Psoas muscle (tissue), 7 donors: ENCODE measurements at regions not wholly inside any gene's neighbourhood (a gene's known extent, or its start where the extent isn't known, plus 50 kb on each side); places are given as distances from the start of the nearest gene placed in this dataset.

Experiments used
- ATAC-seq, 4 donors: fragments of 200-7000 bp; cut with Tn5 transposase; one replicate each; pipeline ENCODE4 v1.9.1; 2020; ENCODE audit warnings: moderate library complexity in 3 of 4, mild to moderate bottlenecking in 2 of 4
- DNase-seq, 2 donors: peaks; one replicate each; pipeline ENCODE4 v3.0.0-alpha.2; 2020
- H3K27ac ChIP-seq: fragments of 200-600 bp; one replicate; pipeline ENCODE4 v1.8.0; 2022
- H3K27me3 ChIP-seq, 3 donors: fragments of 200-600 bp in 1 of 3; one replicate each; pipeline versions ENCODE4 v1.6.1 to v1.8.0; 2013 to 2022; ENCODE audit warnings: low read length in 2 of 3, mild to moderate bottlenecking in 2 of 3, moderate library complexity in 1 of 3; ENCODE audit not compliant: insufficient read depth in 3 of 3
- H3K36me3 ChIP-seq, 2 donors: fragments of 200-600 bp in 1 of 2; one replicate each; pipeline versions ENCODE4 v1.6.1 to v1.8.0; 2013 to 2022; ENCODE audit warnings: low read depth in 1 of 2, mild to moderate bottlenecking in 1 of 2, moderate library complexity in 1 of 2; ENCODE audit not compliant: insufficient read depth in 1 of 2
- H3K4me1 ChIP-seq: fragments of 200-600 bp; one replicate; pipeline ENCODE4 v1.8.0; 2022
- H3K4me3 ChIP-seq: fragments of 200-600 bp; one replicate; pipeline ENCODE4 v1.8.0; 2022; ENCODE audit warnings: mild to moderate bottlenecking
- H3K9me3 ChIP-seq: fragments of 200-600 bp; one replicate; pipeline ENCODE4 v1.8.0; 2022
- WGBS, 3 donors: extraction: QIAGEN DNeasy Blood & Tissue Kit; methylation state at CpG; one replicate each; pipeline versions ENCODE4 v1.1.6 to v1.1.7; 2013; 5-methylcytosine and 5-hydroxymethylcytosine counted together
- intact Hi-C, 2 donors: fragments of 100-400 bp; cut with DNase I; formaldehyde crosslinking; loops; one replicate each; pipeline versions ENCODE4 v1.11.0 to v1.14.2; 2022
- TF ChIP-seq, protein P1 (sequence below): fragments of 200-600 bp; IDR thresholded peaks from one replicate; pipeline ENCODE4 v1.8.0; 2022; ENCODE audit warnings: antibody characterized with exemption
- donor health status: healthy with polysubstance abuse.
- donor health status: DM: no; HTN: no; CAD: no; lungs with moderate emphysema.
- donor health status: Bipolar disorder and iron deficiency.
- donor health status: healthy.
- donor health status: DM: yes; HTN: yes; CAD: no.
- donor health status: DM: no; HTN: no; CAD: no.
- donor health status: DM: yes; HTN: yes; CAD: no.

DNA sequence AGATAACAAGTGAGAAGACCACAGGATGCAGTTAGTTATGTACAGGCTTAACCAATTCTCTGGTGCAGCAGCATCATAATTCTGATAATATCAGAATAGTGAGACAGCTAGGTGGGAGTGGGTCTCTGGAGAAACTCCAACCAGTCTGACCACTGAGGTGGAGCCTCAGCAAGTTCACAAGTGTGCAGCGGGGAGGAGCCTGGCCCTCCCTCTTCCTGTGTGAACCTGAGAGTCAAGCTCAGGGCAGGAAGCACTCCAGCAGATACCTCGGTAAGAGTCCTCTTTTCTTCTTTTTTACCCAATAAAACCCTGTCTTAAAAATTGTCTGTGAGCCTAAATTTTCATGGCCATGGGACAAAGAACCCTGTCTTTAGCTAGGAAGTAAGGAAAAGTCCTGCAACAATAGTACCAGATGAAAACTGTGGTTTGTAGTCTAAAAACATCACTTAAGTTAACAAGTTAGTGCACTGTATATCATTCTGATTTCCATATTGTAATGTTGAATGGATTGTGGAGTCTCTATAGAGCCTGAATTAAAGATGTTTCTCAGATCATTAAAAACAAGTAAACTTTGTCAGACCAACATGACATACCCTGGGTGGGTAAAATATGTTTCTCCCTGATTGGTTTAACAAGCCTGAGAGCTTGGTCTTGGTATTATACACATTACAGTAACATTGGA, 370.8 kb downstream of the TMEM182 start:
- Histone ChIP-seq H3K27ac (no peak overlapping the region), H3K36me3 (no peaks in the 10 kb centered on the region), H3K4me1 (no peaks in the 10 kb centered on the region), H3K27me3 (no peaks in the 10 kb centered on the region), H3K9me3 (no peaks in the 10 kb centered on the region), H3K4me3 (no peak overlapping the region)
- WGBS, 3 donors, result 54 to 62% (median 60%) methylated on average over 2 of the region's 2 CpGs
- intact Hi-C loops, result no loop called here
- no peak for ATAC-seq
- no peak for DNase-seq
- TF ChIP-seq, protein P1, sequence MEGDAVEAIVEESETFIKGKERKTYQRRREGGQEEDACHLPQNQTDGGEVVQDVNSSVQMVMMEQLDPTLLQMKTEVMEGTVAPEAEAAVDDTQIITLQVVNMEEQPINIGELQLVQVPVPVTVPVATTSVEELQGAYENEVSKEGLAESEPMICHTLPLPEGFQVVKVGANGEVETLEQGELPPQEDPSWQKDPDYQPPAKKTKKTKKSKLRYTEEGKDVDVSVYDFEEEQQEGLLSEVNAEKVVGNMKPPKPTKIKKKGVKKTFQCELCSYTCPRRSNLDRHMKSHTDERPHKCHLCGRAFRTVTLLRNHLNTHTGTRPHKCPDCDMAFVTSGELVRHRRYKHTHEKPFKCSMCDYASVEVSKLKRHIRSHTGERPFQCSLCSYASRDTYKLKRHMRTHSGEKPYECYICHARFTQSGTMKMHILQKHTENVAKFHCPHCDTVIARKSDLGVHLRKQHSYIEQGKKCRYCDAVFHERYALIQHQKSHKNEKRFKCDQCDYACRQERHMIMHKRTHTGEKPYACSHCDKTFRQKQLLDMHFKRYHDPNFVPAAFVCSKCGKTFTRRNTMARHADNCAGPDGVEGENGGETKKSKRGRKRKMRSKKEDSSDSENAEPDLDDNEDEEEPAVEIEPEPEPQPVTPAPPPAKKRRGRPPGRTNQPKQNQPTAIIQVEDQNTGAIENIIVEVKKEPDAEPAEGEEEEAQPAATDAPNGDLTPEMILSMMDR, result no peak

GRCh38 chr2:103135679-103136078, 373.8 kb downstream of the TMEM182 start:
- DNase-seq, result no peak
- Histone ChIP-seq H3K9me3 (no peaks in the 10 kb centered on the region), H3K36me3 (no peaks in the 10 kb centered on the region), H3K4me1 (no peaks in the 10 kb centered on the region), H3K4me3 (no peak overlapping the region), H3K27me3 (no peaks in the 10 kb centered on the region), H3K27ac (no peak overlapping the region)
- TF ChIP-seq, protein P1, result no peak
- intact Hi-C loops, result no loop called here
- no peak for ATAC-seq
- 72 to 77% (median 76%) methylated on average over 6 of the region's 6 CpGs for WGBS, 3 donors

DNA sequence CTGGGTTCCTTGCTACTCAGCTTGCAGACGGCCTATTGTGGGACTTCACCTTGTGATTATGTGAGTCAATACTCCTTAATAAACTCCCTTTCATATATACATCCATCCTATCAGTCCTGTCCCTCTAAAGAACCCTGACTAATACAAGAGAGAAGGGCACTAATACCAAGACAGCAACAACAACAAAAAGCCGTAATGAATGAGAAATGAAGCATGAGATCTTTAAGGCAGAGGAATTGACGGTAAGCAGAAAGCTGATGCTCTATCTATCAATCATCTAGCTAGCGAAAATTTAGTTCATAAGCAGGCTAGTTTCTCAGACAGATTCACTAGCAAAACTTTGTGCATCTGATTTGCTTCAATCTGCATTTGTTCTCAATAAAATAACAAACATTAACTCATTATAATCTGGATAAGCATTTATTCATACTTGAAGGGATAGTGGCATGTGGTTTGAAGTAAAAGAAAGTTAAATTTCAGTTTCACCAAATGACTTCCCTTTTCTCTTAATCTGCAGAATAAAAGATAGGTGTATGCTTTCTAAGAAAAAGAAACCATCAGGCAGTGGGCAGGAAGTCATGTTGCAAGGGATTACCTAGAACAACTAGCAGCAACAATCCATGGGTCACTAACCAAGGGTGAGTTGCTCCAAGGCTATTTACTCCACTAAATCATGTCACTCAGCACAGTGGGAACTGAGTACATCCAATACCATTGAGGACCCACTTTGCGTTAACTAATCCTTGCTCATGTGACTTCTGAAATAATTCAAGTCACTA, 376.5 kb downstream of the TMEM182 start:
- WGBS, 3 donors, result 73 to 78% (median 77%) methylated on average over 5 of the region's 5 CpGs
- TF ChIP-seq, protein P1, result no peak
- no peak overlapping the region for H3K27ac ChIP-seq
- H3K4me3 ChIP-seq, result no peak overlapping the region
- intact Hi-C loops, result no loop called here
- DNase-seq, result no peak
- no peaks in the 10 kb centered on the region for H3K27me3 ChIP-seq
- H3K36me3 ChIP-seq, result no peaks in the 10 kb centered on the region
- ATAC-seq, result no peak
- H3K4me1 ChIP-seq, result no peaks in the 10 kb centered on the region
- H3K9me3 ChIP-seq, result no peaks in the 10 kb centered on the region

GRCh38 chr2:103139628-103140268, 377.9 kb downstream of the TMEM182 start:
- DNase-seq (no peak), ATAC-seq (no peak)
- WGBS, 3 donors, result 49 to 54% (median 50%) methylated on average over 7 of the region's 7 CpGs
- Histone ChIP-seq H3K4me1 (no peaks in the 10 kb centered on the region), H3K4me3 (no peak overlapping the region), H3K9me3 (no peaks in the 10 kb centered on the region), H3K36me3 (no peaks in the 10 kb centered on the region), H3K27ac (no peak overlapping the region), H3K27me3 (no peaks in the 10 kb centered on the region)
- TF ChIP-seq, protein P1, result no peak
- intact Hi-C loops, result no loop called here
